Pancreas (tissue), 10 donors: ENCODE measurements at regions not wholly inside any gene's neighbourhood (a gene's known extent, or its start where the extent isn't known, plus 50 kb on each side); places are given as distances from the start of the nearest gene placed in this dataset.

Source experiments
- ATAC-seq, 4 donors: fragments of 200-7000 bp; cut with Tn5 transposase; one replicate each; pipeline versions ENCODE4 v1.8.0 to v1.9.1; 2020; ENCODE audit warnings: mild to moderate bottlenecking in 4 of 4, moderate library complexity in 4 of 4
- DNase-seq, 6 donors: peaks; one replicate each; pipeline ENCODE4 v3.0.0-alpha.2; 2020
- FAIRE-seq: peaks from 2 replicates; lab custom pipeline; 2012; peaks lifted over from hg19 to GRCh38; lab: Jason Lieb, UNC
- H3K27ac ChIP-seq, 4 donors: fragments of 200-600 bp; sonication (generic); 1 replicate in 3 of 4; 2 replicates in 1 of 4; pipeline versions ENCODE4 v1.5.0 to v1.8.0; 2020
- H3K27me3 ChIP-seq, 4 donors: fragments of 200-600 bp; one replicate each; pipeline ENCODE4 v1.8.0; 2021
- H3K36me3 ChIP-seq, 3 donors: fragments of 200-600 bp; sonication (generic) in 1 of 3; one replicate each; pipeline versions ENCODE4 v1.5.0 to v1.8.0; 2020 to 2021
- H3K4me1 ChIP-seq, 3 donors: fragments of 200-600 bp; one replicate each; pipeline ENCODE4 v1.8.0; 2021
- H3K4me3 ChIP-seq, 4 donors: fragments of 200-600 bp; sonication (generic) in 2 of 4; one replicate each; pipeline versions ENCODE4 v1.5.0 to v1.8.0; 2020 to 2021
- H3K9me3 ChIP-seq, 4 donors: fragments of 200-600 bp; one replicate each; pipeline ENCODE4 v1.8.0; 2021
- CTCF ChIP-seq, 4 donors: fragments of 200-600 bp; sonication (generic) in 3 of 4; IDR thresholded peaks; one replicate each; pipeline versions ENCODE4 v1.5.0 to v1.8.0; 2021; ENCODE audit warnings: antibody characterized with exemption in 4 of 4
- WGBS, 2 donors: extraction: QIAGEN DNeasy Blood & Tissue Kit; methylation state at CpG; one replicate each; pipeline ENCODE4 v1.1.7; 2013; 5-methylcytosine and 5-hydroxymethylcytosine counted together
- intact Hi-C, 3 donors: fragments of 100-400 bp; cut with DNase I; formaldehyde crosslinking; loops; one replicate each; pipeline versions ENCODE4 v1.11.1 to v1.14.2; 2022
- donor health status: healthy with polysubstance abuse.
- donor health status: DM: no; HTN: no; CAD: no; lungs with moderate emphysema.
- donor health status: DM: no; HTN: no; CAD: no.
- donor health status: control.
- donor health status: control.
- donor health status: Bipolar disorder and iron deficiency.
- donor health status: DM: yes; HTN: yes; CAD: no.
- donor health status: DM: no; HTN: no; CAD: no.
- donor health status: DM: no; HTN: no; CAD: no.
- donor health status: DM: yes; HTN: yes; CAD: no.

GRCh38 chr13:112169941-112170822 lies 103.2 kb downstream of the SOX1 start:
- intact Hi-C loops: no loop called here
- no peak for FAIRE-seq
- 70 to 80% methylated on average over 16 to 17 of the region's 17 CpGs for WGBS, 2 donors
- no peaks in the 10 kb centered on the region for H3K9me3 ChIP-seq
- ATAC-seq: no peak
- no peaks in the 10 kb centered on the region for H3K36me3 ChIP-seq
- no peaks in the 10 kb centered on the region for H3K4me1 ChIP-seq
- H3K27me3 ChIP-seq: no peaks in the 10 kb centered on the region
- no peak for TF ChIP-seq CTCF (IDR thresholded peaks at IDR 0.05)
- H3K27ac ChIP-seq: no peak overlapping the region
- no peak overlapping the region for H3K4me3 ChIP-seq
- no peak for DNase-seq

DNA sequence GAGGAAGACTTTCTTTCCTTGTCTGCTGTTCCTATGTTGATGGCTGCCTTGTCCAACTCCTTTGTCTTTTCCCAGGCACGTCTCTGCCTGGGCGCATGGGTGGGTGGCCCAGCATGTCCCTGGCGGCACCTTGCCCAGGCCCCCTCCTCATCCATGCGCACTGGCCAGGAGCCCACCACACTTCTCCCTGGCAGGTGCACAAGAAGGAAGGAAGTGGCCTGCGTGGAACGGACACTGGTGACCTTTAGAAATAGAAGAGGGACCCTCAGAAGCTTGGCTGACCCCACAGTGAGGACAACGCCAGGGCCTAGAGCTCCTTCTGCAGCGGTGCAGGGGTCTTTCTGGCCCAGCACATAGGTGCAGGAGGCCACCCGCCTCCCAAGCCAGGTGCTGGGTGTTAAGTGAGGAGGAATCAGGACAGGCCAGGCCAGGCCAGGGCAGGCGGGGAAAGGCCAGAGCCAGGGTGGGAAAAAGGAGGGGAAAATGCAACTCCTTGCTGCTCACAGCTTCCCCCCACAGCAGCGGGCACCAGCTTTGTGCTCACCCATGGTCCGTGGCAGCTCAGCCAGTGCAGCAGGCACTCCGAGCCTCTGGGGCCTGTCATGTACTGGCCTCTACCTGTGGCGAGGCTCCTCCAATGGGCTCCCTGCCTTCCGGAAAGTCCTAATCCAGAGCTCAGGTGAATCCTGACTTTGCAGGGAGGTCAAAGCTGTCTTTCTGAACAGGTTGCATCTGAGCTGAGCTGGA lies 104.0 kb downstream of the SOX1 start:
- Histone ChIP-seq H3K27me3 (no peaks in the 10 kb centered on the region), H3K4me3 (no peak overlapping the region), H3K27ac (no peak overlapping the region), H3K36me3 (no peaks in the 10 kb centered on the region), H3K9me3 (no peaks in the 10 kb centered on the region), H3K4me1 (no peaks in the 10 kb centered on the region)
- no peak for FAIRE-seq
- TF ChIP-seq CTCF (IDR thresholded peaks at IDR 0.05): no peak
- ATAC-seq: no peak
- intact Hi-C loops: no loop called here
- 67 to 89% methylated on average over 15 of the region's 15 CpGs for WGBS, 2 donors
- DNase-seq: no peak

DNA sequence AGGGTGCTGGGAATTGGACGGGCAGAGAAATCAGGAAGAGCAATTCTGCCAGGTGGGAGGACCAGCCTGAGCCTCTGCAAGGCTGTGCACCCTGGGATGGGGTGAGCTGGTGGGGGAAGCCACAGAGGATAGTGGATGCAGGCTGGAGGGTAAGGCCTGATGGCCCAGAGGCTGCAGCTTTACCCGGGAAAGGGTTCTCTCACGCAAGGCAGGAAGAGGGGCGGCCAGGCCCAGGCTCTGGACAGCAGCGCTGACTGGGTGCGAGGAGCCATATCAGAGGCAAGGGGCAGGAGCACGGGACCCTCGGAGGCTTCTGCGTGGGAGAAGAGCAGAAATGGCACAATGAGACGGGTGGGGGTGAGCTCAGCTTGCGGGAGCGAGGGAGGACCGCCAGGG lies 104.6 kb downstream of the SOX1 start:
- Histone ChIP-seq H3K4me3 (no peak overlapping the region), H3K27ac (no peak overlapping the region), H3K9me3 (no peaks in the 10 kb centered on the region), H3K27me3 (no peaks in the 10 kb centered on the region), H3K4me1 (no peaks in the 10 kb centered on the region), H3K36me3 (no peaks in the 10 kb centered on the region)
- no peak for TF ChIP-seq CTCF (IDR thresholded peaks at IDR 0.05)
- no peak for DNase-seq
- no peak for FAIRE-seq
- no peak for ATAC-seq
- intact Hi-C loops: no loop called here
- WGBS, 2 donors: 64 to 74% methylated on average over 13 of the region's 13 CpGs

DNA sequence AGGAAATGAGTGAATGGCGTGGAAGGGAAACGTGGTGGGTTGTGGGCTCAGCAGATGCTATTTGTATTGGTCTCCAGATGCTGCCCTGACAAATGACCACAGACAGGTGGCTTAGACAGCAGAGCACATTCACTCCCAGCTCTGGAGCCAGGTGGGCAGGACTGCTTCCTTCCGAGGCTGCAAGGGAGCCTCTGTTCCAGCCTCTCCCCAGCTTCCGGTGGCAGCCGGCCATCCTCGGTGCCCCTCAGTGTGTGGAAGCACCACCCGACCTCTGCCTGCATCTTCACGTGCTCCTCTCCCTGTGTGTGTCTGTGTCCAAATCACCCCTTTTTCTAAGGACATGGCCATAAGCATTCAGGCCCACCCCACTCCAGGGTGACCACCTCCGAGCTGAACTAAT lies 105.1 kb downstream of the SOX1 start:
- 41 to 46% methylated on average over 9 of the region's 9 CpGs for WGBS, 2 donors
- Histone ChIP-seq H3K36me3 (no peaks in the 10 kb centered on the region), H3K27ac (no peak overlapping the region), H3K4me1 (no peaks in the 10 kb centered on the region), H3K4me3 (no peak overlapping the region), H3K27me3 (no peaks in the 10 kb centered on the region), H3K9me3 (no peaks in the 10 kb centered on the region)
- no peak for FAIRE-seq
- no peak for TF ChIP-seq CTCF (IDR thresholded peaks at IDR 0.05)
- ATAC-seq: no peak
- intact Hi-C loops: no loop called here
- DNase-seq: no peak
